Lung (tissue), 11 donors: ENCODE measurements at regions not wholly inside any gene's neighbourhood (a gene's known extent, or its start where the extent isn't known, plus 50 kb on each side); places are given as distances from the start of the nearest gene placed in this dataset.

Experiments used
- ATAC-seq: fragments of 200-7000 bp; cut with Tn5 transposase; one replicate; pipeline ENCODE4 v1.9.1; 2020; ENCODE audit warnings: moderate number of reproducible peaks; ENCODE audit not compliant: insufficient read depth, low FRiP score
- DNase-seq, 3 donors: peaks; one replicate each; pipeline ENCODE4 v3.0.0-alpha.2; 2013 to 2017
- H3K27ac ChIP-seq, 2 donors: one replicate each; pipeline ENCODE4 v1.5.1; 2013; ENCODE audit warnings: mild to moderate bottlenecking in 2 of 2, moderate library complexity in 2 of 2, control low read depth in 1 of 2, inconsistent platforms in 1 of 2, low read depth in 1 of 2, low read length in 1 of 2
- H3K27me3 ChIP-seq, 3 donors: one replicate each; pipeline ENCODE4 v1.5.1; 2013; ENCODE audit warnings: low read length in 2 of 3; ENCODE audit not compliant: control insufficient read depth in 3 of 3, insufficient read depth in 3 of 3
- H3K36me3 ChIP-seq, 4 donors: one replicate each; pipeline ENCODE4 v1.5.1; 2013; ENCODE audit warnings: low read length in 4 of 4, mild to moderate bottlenecking in 1 of 4, moderate library complexity in 1 of 4; ENCODE audit not compliant: control insufficient read depth in 4 of 4, insufficient read depth in 4 of 4
- H3K4me1 ChIP-seq, 5 donors: one replicate each; pipeline ENCODE4 v1.5.1; 2013; ENCODE audit warnings: low read length in 5 of 5, mild to moderate bottlenecking in 2 of 5, moderate library complexity in 1 of 5; ENCODE audit not compliant: control insufficient read depth in 5 of 5, insufficient read depth in 5 of 5
- H3K4me3 ChIP-seq: one replicate; pipeline ENCODE4 v1.5.1; 2013; ENCODE audit warnings: mild to moderate bottlenecking, control low read depth, moderate library complexity
- H3K9ac ChIP-seq, 2 donors: one replicate each; pipeline ENCODE4 v1.5.1; 2013; ENCODE audit warnings: low read length in 2 of 2, control low read depth in 1 of 2; ENCODE audit not compliant: insufficient read depth in 1 of 2
- H3K9me3 ChIP-seq, 4 donors: one replicate each; pipeline ENCODE4 v1.5.1; 2013; ENCODE audit warnings: low read length in 3 of 4, mild to moderate bottlenecking in 1 of 4, moderate library complexity in 1 of 4; ENCODE audit not compliant: control insufficient read depth in 4 of 4, insufficient read depth in 3 of 4
- WGBS, 2 donors: extraction: QIAGEN DNeasy Blood & Tissue Kit; methylation state at CpG; one replicate each; pipeline ENCODE4 v1.1.7; 2013; 5-methylcytosine and 5-hydroxymethylcytosine counted together
- TF ChIP-seq, protein P1 (sequence below): IDR thresholded peaks from 2 replicates; pipeline ENCODE4 v1.5.1; 2012; ENCODE audit warnings: mild to moderate bottlenecking; ENCODE audit errors: control extremely low read depth, extremely low read depth
- donor health status: control.
- donor health status: control.
- donor health status: Bipolar disorder and iron deficiency.
- donor health status: healthy.
- donor health status: DM: yes; HTN: yes; CAD: no.

DNA sequence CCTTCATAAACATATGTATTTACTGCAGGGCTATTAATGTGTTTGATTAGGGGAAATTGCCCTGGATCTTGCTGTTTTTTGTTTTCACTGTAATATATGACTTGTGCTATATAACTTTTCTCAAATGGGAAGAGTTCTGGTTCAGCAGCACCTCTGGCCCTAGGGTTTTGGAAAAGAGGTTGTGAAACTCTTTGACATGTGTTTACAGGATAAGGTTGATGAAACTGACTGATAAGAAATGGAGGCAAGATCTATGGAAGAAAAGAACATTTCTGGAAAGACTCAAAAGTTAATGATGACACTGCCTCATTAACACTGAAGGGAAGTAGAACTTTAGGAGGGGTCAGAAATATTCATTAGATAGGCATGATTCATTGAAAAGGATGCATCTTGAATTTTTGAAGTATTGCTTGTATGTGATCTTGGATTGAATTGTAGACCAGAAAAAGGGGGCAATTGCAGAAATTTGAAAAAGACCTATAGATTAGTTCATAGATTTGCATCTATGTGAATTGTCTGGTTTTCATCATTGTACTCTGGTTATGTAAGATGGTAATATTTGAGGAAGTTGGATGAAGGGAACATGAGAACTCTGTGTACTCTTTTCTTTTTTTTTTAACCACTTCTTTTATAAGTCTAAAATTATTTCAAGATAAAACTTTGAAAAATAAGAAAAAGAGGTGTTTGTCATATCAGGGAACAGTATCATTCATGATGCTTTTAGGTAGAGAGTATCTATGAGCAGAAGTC, 54.0 kb downstream of the UTRN start:
- DNase-seq (no peak), ATAC-seq (no peak)
- no peak overlapping the region for H3K4me3 ChIP-seq
- no peaks in the 10 kb centered on the region for H3K9me3 ChIP-seq
- H3K9ac ChIP-seq = no peak overlapping the region
- H3K27ac ChIP-seq = no peak overlapping the region
- no peaks in the 10 kb centered on the region for H3K36me3 ChIP-seq
- TF ChIP-seq, protein P1, sequence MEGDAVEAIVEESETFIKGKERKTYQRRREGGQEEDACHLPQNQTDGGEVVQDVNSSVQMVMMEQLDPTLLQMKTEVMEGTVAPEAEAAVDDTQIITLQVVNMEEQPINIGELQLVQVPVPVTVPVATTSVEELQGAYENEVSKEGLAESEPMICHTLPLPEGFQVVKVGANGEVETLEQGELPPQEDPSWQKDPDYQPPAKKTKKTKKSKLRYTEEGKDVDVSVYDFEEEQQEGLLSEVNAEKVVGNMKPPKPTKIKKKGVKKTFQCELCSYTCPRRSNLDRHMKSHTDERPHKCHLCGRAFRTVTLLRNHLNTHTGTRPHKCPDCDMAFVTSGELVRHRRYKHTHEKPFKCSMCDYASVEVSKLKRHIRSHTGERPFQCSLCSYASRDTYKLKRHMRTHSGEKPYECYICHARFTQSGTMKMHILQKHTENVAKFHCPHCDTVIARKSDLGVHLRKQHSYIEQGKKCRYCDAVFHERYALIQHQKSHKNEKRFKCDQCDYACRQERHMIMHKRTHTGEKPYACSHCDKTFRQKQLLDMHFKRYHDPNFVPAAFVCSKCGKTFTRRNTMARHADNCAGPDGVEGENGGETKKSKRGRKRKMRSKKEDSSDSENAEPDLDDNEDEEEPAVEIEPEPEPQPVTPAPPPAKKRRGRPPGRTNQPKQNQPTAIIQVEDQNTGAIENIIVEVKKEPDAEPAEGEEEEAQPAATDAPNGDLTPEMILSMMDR = no peak
- no peaks in the 10 kb centered on the region for H3K27me3 ChIP-seq
- peaks cover 0 to 28% (median 21%) of the 10 kb centered on the region in 5 donors for H3K4me1 ChIP-seq

DNA sequence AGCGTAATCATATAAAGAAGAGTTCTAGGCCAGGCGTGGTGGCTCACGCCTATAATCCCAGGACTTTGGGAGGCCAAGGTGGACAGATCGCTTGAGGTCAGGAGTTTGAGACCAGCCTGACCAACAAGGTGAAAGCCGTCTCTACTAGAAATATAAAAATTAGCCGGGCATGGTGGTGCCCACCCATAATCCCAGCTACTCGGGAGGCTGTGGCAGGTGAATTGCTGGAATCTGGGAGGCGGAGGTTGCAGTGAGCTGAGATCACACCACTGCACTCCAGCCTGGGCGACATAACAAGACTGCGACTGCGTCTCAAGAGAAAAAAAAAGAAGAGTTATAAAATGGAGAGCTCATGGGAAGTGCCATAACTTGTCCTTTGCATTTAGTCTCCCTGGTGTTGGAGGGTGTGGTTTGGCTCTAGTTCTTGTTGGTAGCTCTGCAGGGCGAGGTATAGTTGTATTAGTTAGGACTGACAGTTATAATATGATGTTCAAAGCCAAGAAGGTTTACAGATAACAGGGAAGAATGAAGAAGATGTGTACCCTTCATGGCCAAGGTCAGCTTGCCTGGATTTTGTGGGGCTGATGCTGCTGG, 54.8 kb downstream of the UTRN start:
- WGBS, 2 donors = 91 to 92% methylated on average over 12 of the region's 12 CpGs
- ATAC-seq = no peak
- H3K27ac ChIP-seq = no peak overlapping the region
- H3K4me1 ChIP-seq = peaks cover 0 to 26% (median 21%) of the 10 kb centered on the region in 5 donors
- no peaks in the 10 kb centered on the region for H3K36me3 ChIP-seq
- H3K4me3 ChIP-seq = no peak overlapping the region
- H3K9ac ChIP-seq = no peak overlapping the region
- TF ChIP-seq, protein P1 = no peak
- DNase-seq = no peak
- H3K9me3 ChIP-seq = no peaks in the 10 kb centered on the region
- H3K27me3 ChIP-seq = no peaks in the 10 kb centered on the region

DNA sequence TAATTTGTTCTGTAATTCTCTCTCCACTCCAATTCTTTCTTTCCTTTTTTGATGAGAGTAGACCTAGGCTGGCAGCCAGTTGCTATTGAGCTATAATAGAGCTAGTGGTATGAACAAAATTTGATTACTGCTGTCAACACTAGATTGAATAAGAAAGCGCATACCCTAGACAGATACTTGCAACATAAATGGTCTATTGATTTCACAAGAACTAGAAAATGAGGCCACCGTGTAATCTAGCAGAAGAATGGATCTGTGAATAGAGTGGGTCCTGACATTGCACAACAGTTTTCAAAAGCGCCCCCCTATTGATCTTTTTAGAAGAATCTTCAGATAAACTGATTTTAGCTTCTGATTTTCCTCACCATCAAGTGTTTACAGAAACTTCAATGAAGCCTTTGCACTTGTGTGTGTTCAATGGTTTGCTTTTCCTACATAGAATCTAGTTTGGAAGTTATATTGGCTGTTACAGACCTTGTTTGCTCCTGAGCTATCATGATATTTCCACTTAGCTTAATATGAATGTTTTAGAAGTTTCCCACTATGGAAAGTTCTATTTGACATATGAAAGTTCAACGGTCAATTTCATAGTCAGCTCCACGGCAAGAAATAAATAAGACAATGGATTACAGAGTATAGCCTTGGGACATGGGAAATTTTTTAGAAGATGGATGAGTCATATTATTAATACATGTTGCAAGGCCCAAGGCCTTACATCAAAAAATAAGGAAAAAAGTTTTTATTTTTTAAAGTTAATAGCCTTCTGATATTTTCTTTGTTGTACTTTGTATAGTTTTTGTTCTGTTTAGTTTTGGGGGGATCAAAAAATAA, 55.6 kb downstream of the UTRN start:
- DNase-seq (no peak), ATAC-seq (no peak)
- TF ChIP-seq, protein P1 = no peak
- Histone ChIP-seq H3K4me1 (peaks cover 0 to 25% (median 21%) of the 10 kb centered on the region in 5 donors), H3K27me3 (no peaks in the 10 kb centered on the region), H3K4me3 (no peak overlapping the region), H3K36me3 (peaks cover 0 to 3% (median 0%) of the 10 kb centered on the region in 4 donors), H3K9ac (no peak overlapping the region), H3K9me3 (no peaks in the 10 kb centered on the region), H3K27ac (no peak overlapping the region)
- WGBS, 2 donors = 47 to 52% methylated on average over 5 of the region's 5 CpGs
